SK-N-SH (cell line): ENCODE measurements at regions not wholly inside any gene's neighbourhood (a gene's known extent, or its start where the extent isn't known, plus 50 kb on each side); places are given as distances from the start of the nearest gene placed in this dataset.

Experiments
- CTCF ChIA-PET: fragments of 300-600, 350-600 bp; formaldehyde crosslinking; extraction: SDS; loops from one replicate; lab custom pipeline; 2021; lab: Yijun Ruan, JAX
- POLR2A ChIA-PET: fragments of 350-600 bp; sonication (Branson Sonifier 250); formaldehyde crosslinking; extraction: SDS; loops from one replicate; lab custom pipeline; 2020; ENCODE audit warnings: antibody characterized with exemption, inconsistent platforms; lab: Yijun Ruan, JAX
- DNase-seq: peaks from one replicate; pipeline ENCODE4 v3.0.0; 2012
- H2AFZ ChIP-seq: fragments of 200-600 bp; sonication (generic); 2 replicates; pipeline ENCODE4 v1.8.1; 2016; ENCODE audit warnings: antibody characterized with exemption, mild to moderate bottlenecking, low read depth
- H3F3A ChIP-seq: fragments of 200-600 bp; sonication (generic); replicated peaks from 2 replicates; pipeline ENCODE3; 2016; ENCODE audit warnings: antibody characterized with exemption, mild to moderate bottlenecking; ENCODE audit not compliant: insufficient read depth
- H3K27ac ChIP-seq, 2 experiments: fragments of 200-500 bp in 1 of 2; fragments of 200-600 bp in 1 of 2; sonication (Bioruptor generic) in 1 of 2; sonication (generic), shearing (Covaris generic) in 1 of 2; 2 replicates each; pipeline versions ENCODE4 v1.5.1 to v1.6.1; 2014 to 2016; ENCODE audit warnings: low read depth in 2 of 2, inconsistent platforms in 1 of 2, low read length in 1 of 2, mild to moderate bottlenecking in 1 of 2, mixed read lengths in 1 of 2
- H3K27me3 ChIP-seq: fragments of 200-600 bp; sonication (generic), shearing (Covaris generic); 2 replicates; pipeline ENCODE4 v1.6.1; 2016; ENCODE audit warnings: mixed run types; ENCODE audit not compliant: insufficient read depth
- H3K36me3 ChIP-seq, 2 experiments: fragments of 200-500 bp in 1 of 2; fragments of 200-600 bp in 1 of 2; sonication (Bioruptor generic) in 1 of 2; sonication (generic) in 1 of 2; replicated peaks in 1 of 2; 2 replicates each; pipeline versions ENCODE3 to v1.5.1; 2014 to 2016; ENCODE audit warnings: low read length in 1 of 2, mild to moderate bottlenecking in 1 of 2; ENCODE audit not compliant: insufficient read depth in 2 of 2, control insufficient read depth in 1 of 2
- H3K4me1 ChIP-seq, 2 experiments: fragments of 200-500 bp in 1 of 2; fragments of 200-600 bp in 1 of 2; sonication (Bioruptor generic) in 1 of 2; sonication (generic), shearing (Covaris generic) in 1 of 2; 2 replicates each; pipeline versions ENCODE4 v1.5.1 to v1.6.1; 2014 to 2016; ENCODE audit warnings: low read depth in 1 of 2, low read length in 1 of 2, mixed run types in 1 of 2; ENCODE audit not compliant: insufficient read depth in 2 of 2, control insufficient read depth in 1 of 2
- H3K4me2 ChIP-seq: fragments of 200-600 bp; sonication (generic), shearing (Covaris generic); 2 replicates; pipeline ENCODE4 v1.6.1; 2017; ENCODE audit warnings: mixed run types
- H3K4me3 ChIP-seq, 2 experiments: fragments of 200-500 bp in 1 of 2; fragments of 200-600 bp in 1 of 2; sonication (Bioruptor generic) in 1 of 2; sonication (generic), shearing (Covaris generic) in 1 of 2; 2 replicates each; pipeline versions ENCODE4 v1.5.1 to v1.8.1; 2014 to 2016; ENCODE audit warnings: low read depth in 2 of 2, inconsistent platforms in 1 of 2, low read length in 1 of 2, mild to moderate bottlenecking in 1 of 2, mixed read lengths in 1 of 2, moderate library complexity in 1 of 2
- H3K79me2 ChIP-seq: fragments of 200-600 bp; sonication (generic); 2 replicates; pipeline ENCODE4 v1.8.1; 2017; ENCODE audit warnings: mild to moderate bottlenecking; ENCODE audit not compliant: insufficient read depth
- H3K9ac ChIP-seq: fragments of 200-600 bp; sonication (generic); 2 replicates; pipeline ENCODE4 v1.6.1; 2017; ENCODE audit warnings: mixed run types
- H3K9me2 ChIP-seq: fragments of 200-600 bp; sonication (generic); 2 replicates; pipeline ENCODE4 v1.6.1; 2017; ENCODE audit warnings: mixed run types
- H3K9me3 ChIP-seq: fragments of 200-600 bp; sonication (generic); 2 replicates; pipeline ENCODE4 v1.6.1; 2017; ENCODE audit warnings: mixed run types, mild to moderate bottlenecking, moderate library complexity
- H4K20me1 ChIP-seq: fragments of 200-600 bp; sonication (generic); 2 replicates; pipeline ENCODE4 v1.6.1; 2017; ENCODE audit warnings: mild to moderate bottlenecking, mixed run types; ENCODE audit not compliant: insufficient read depth
- FOSL2 ChIP-seq: IDR thresholded peaks from 2 replicates; pipeline ENCODE4 v1.4.0; 2012; ENCODE audit warnings: low read depth, mild to moderate bottlenecking, moderate library complexity, borderline replicate concordance
- FOXM1 ChIP-seq: IDR thresholded peaks from 2 replicates; pipeline ENCODE4 v1.4.0; 2012; ENCODE audit warnings: low read depth, mild to moderate bottlenecking
- GATA2 ChIP-seq: sonication (generic); formaldehyde crosslinking; IDR thresholded peaks from 2 replicates; pipeline ENCODE4 v1.5.0; 2020; ENCODE audit warnings: mild to moderate bottlenecking, missing genetic modification reagents
- JUND ChIP-seq: IDR thresholded peaks from 2 replicates; pipeline ENCODE4 v1.4.0; 2012
- MAX ChIP-seq: IDR thresholded peaks from 2 replicates; pipeline ENCODE4 v1.4.0; 2012; ENCODE audit warnings: low read depth
- MEF2A ChIP-seq: IDR thresholded peaks from 2 replicates; pipeline ENCODE4 v1.4.0; 2012; ENCODE audit warnings: low read depth, borderline replicate concordance
- MXI1 ChIP-seq: IDR thresholded peaks from 2 replicates; pipeline ENCODE4 v1.6.1; 2012; ENCODE audit warnings: mild to moderate bottlenecking, low read depth, low read length, improper control_type of control experiment
- NRF1 ChIP-seq: IDR thresholded peaks from 2 replicates; pipeline ENCODE4 v1.6.1; 2012; ENCODE audit warnings: low read depth, mild to moderate bottlenecking, low read length
- POLR2AphosphoS5 ChIP-seq: IDR thresholded peaks from 2 replicates; pipeline ENCODE4 v1.6.1; 2012; ENCODE audit warnings: low read depth, low read length
- RAD21 ChIP-seq: IDR thresholded peaks from 2 replicates; pipeline ENCODE4 v1.6.1; 2012; ENCODE audit warnings: mild to moderate bottlenecking, low read length
- SMC3 ChIP-seq: IDR thresholded peaks from 2 replicates; pipeline ENCODE4 v1.6.1; 2012; ENCODE audit warnings: low read depth, low read length, improper control_type of control experiment
- TAF1 ChIP-seq: IDR thresholded peaks from 2 replicates; pipeline ENCODE4 v1.6.1; 2012; ENCODE audit warnings: low read depth, mild to moderate bottlenecking, low read length, moderate library complexity, borderline replicate concordance
- TEAD4 ChIP-seq: IDR thresholded peaks from 2 replicates; pipeline ENCODE4 v1.4.0; 2012; ENCODE audit warnings: mild to moderate bottlenecking, borderline replicate concordance; ENCODE audit not compliant: insufficient read depth
- USF1 ChIP-seq: IDR thresholded peaks from 2 replicates; pipeline ENCODE4 v1.4.0; 2012; ENCODE audit warnings: low read depth, borderline replicate concordance
- USF2 ChIP-seq: fragments of 150-350 bp; IDR thresholded peaks from 2 replicates; pipeline ENCODE4 v1.6.1; 2017; ENCODE audit warnings: antibody characterized with exemption, low read length, low read depth, borderline replicate concordance
- WGBS: methylation state at CpG from one replicate; pipeline ENCODE4 v1.1.6; 2017; ENCODE audit warnings: low lambda C conversion rate; 5-methylcytosine and 5-hydroxymethylcytosine counted together

DNA sequence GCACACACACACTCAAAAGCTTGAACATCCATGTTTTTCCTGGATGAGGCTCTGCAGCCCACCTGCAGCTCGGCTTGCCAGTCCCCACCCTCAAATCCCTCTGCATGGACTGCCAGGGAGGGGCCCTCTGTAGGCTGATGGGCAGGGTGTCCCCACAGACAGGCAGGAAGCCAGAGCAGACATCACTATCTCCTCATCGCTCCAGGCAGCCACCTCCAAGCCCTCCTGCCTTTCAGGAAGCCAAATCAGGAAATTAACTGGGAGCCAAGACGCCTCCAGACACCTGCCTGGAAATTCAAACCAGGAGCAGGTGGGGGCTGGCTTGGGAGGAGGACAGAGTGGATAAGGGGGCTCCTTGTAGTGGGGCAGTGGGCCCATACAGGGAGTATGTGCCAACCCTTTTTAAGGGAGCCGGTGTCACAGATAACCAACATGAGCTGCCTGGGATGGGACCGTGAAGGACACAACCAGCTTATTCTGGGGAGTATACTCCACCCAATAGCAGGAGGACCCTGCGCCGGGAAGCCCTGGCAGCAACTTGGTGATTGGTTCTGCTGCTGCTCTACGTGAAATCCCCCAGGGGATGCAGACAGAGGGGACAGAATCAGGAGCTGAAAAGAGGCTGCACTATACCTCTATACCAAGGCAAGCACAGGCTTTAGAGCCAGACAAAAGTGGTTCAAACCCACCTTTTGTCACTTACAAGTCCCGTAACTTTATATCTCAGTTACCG, 139.1 kb downstream of the CCT6B start:
- ChIA-PET POLR2A (no interaction called here), CTCF (interaction anchor here (0.6 kb wide), 1 partner anchor 70 kb away, joined by 4 read pairs; no protein-coding TSS in a partner anchor)
- H3K4me2 ChIP-seq: no peak overlapping the region
- DNase-seq: peak; percentile 33
- no peaks in the 10 kb centered on the region for H3K27me3 ChIP-seq
- no peak overlapping the region for H3K9ac ChIP-seq
- no peak for TF ChIP-seq POLR2AphosphoS5
- no peak for TF ChIP-seq USF2
- TF ChIP-seq FOSL2: no peak
- TF ChIP-seq MXI1: no peak
- peak; percentile 49; the same call in 1 of the 2 replicates for TF ChIP-seq GATA2 (CRISPR knock-in tag)
- TF ChIP-seq NRF1: no peak
- TF ChIP-seq, all 33 proteins: peak for 1
- Histone ChIP-seq H3K79me2 (no peaks in the 10 kb centered on the region), H3K9me3 (no peaks in the 10 kb centered on the region), H2AFZ (no peak overlapping the region), H3K4me1 (peaks cover 0 to 23% of the 10 kb centered on the region in 2 experiments; a peak in 1 of 4 replicates), H3F3A (no peaks in the 10 kb centered on the region), H3K36me3 (no peaks in the 10 kb centered on the region), H3K9me2 (no peaks in the 10 kb centered on the region), H3K27ac (no peak overlapping the region; a peak in 1 of 4 replicates), H3K4me3 (no peak overlapping the region), H4K20me1 (no peaks in the 10 kb centered on the region)
- WGBS: 40% methylated on average over 8 of the region's 10 CpGs

- Histone ChIP-seq H3K36me3 (no peaks in the 10 kb centered on the region), H3K4me3 (no peak overlapping the region), H3K9me2 (no peaks in the 10 kb centered on the region), H4K20me1 (no peaks in the 10 kb centered on the region), H3F3A (no peaks in the 10 kb centered on the region), H3K4me2 (no peak overlapping the region), H2AFZ (no peak overlapping the region), H3K9ac (no peak overlapping the region), H3K4me1 (peaks cover 0 to 20% of the 10 kb centered on the region in 2 experiments; a peak in 1 of 4 replicates), H3K27ac (no peak overlapping the region), H3K27me3 (no peaks in the 10 kb centered on the region), H3K9me3 (no peaks in the 10 kb centered on the region), H3K79me2 (no peaks in the 10 kb centered on the region)
- peak; percentile 39 for DNase-seq
- ChIA-PET POLR2A (no interaction called here), CTCF (no interaction called here)
- WGBS: 37% methylated on average over 3 of the region's 4 CpGs
- TF ChIP-seq MXI1 (no peak), RAD21 (no peak), POLR2AphosphoS5 (no peak), MEF2A (no peak)
These were observed 140.3 kb downstream of the CCT6B start for GRCh38 chr17:34820922-34821321.

DNA sequence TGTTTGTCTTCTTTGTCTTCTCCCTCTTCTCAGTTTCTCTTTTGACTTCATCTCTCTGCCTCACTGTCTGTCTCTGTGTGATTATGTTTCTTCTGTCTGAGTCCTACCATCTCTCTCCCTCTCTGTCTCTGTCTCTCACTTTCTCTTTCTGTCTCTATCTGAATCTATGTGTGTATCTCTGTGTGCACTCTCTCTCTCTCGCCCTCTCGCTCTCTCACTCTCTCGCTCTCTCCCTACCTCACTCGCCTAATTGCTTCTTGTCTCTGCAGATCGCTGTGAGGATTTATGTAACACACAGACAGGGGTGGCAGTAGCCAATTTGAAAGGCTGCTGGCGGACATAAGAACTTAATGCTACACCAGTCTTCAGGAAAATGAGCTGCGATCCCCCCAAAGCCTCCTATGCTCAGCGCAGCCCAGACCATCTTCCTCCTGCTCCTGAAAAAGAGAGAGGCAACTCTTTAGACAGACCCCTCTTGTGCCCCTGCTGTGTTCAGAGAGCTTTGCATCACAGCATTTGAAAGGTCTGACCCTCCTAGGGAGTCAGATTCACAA, 140.9 kb downstream of the CCT6B start:
- no peak overlapping the region for H3K4me2 ChIP-seq
- H4K20me1 ChIP-seq: no peaks in the 10 kb centered on the region
- CTCF ChIA-PET: no interaction called here
- no peaks in the 10 kb centered on the region for H3F3A ChIP-seq
- no peaks in the 10 kb centered on the region for H3K79me2 ChIP-seq
- no peaks in the 10 kb centered on the region for H3K27me3 ChIP-seq
- TF ChIP-seq TAF1 (no peak), MAX (no peak), USF1 (no peak), RAD21 (no peak), JUND (no peak), TEAD4 (no peak), SMC3 (no peak), POLR2AphosphoS5 (no peak), FOXM1 (no peak)
- H3K36me3 ChIP-seq: no peaks in the 10 kb centered on the region
- no peak overlapping the region for H3K9ac ChIP-seq
- WGBS: 60% methylated on average over 7 of the region's 8 CpGs
- no peaks in the 10 kb centered on the region for H3K9me2 ChIP-seq
- H3K4me3 ChIP-seq: no peak overlapping the region
- no peak overlapping the region for H3K27ac ChIP-seq
- no peaks in the 10 kb centered on the region for H3K9me3 ChIP-seq
- H2AFZ ChIP-seq: no peak overlapping the region
- POLR2A ChIA-PET: no interaction called here
- no peak for DNase-seq
- H3K4me1 ChIP-seq: peaks cover 0 to 22% of the 10 kb centered on the region in 2 experiments; a peak in 1 of 4 replicates
